ENCODE measurements at regions not wholly inside any gene's neighbourhood (a gene's known extent, or its start where the extent isn't known, plus 50 kb on each side); places are given as distances from the start of the nearest gene placed in this dataset.
A peak's percentile ranks its signal among the peaks of the same experiment; 100 is the strongest.

- no peak for DNase-seq
These were observed 297.0 kb downstream of the FGF9 start for GRCh38 chr13:21967871-21968270.

- DNase-seq = no peak
These were observed 299.3 kb downstream of the FGF9 start for GRCh38 chr13:21970172-21970571.

DNA sequence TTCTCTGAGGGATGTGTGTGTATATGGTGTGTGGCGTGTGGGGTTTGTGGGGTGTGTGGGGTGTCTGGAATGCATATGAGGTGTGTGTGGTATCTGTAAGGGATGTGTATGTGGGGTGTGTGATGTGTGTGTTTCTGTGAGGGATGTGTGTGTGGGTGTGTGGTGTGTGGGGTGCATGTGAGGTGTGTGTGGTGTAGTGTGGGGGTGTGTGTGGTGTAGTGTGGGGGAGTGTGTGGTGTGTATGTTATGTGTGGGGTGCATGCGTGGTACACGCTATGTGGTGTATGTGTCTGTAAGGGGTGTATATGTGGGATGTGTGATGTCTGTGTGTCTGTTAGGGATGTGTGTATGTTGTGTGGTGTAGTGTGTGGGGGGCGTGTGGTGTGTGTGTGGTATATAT, 300.0 kb downstream of the FGF9 start:
- DNase-seq = no peak

- DNase-seq = no peak
These were observed 301.1 kb downstream of the FGF9 start for GRCh38 chr13:21971662-21972621.

DNA sequence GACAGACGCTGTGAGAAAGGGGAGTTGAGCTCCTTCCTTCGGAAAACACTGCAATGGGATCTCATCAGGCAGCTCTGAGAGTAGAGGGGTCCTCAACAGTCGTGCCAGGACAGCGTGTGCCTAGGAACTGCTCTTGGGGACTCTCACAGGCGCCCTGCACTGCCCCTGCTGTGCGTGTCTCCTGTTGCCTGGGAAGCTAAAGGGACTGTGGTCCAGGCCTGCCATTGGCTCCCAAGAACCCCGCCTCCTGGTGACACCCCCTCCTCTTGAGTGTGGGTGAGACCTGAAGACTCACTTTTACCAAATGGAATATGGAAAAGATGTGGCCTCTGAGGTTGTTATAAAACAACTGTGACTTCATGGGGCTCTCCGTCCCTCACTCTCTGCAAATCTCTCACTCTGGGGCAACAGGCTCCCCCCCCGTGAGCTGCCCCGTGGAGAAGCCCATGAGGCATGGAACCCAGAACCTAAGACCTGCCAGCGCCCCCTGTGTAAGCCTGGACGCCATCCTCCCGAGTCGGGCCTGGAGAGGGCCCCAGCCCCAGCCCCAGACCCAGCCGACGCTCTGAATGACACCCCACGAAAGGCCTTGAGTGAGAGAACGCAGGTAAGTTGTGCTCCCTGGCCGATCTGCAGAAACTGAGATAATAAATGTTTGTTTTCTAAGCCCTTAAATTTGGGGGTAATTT, 302.7 kb downstream of the FGF9 start:
- no peak for DNase-seq

- DNase-seq = no peak
These were observed 303.9 kb downstream of the FGF9 start for GRCh38 chr13:21974741-21975140.

DNA sequence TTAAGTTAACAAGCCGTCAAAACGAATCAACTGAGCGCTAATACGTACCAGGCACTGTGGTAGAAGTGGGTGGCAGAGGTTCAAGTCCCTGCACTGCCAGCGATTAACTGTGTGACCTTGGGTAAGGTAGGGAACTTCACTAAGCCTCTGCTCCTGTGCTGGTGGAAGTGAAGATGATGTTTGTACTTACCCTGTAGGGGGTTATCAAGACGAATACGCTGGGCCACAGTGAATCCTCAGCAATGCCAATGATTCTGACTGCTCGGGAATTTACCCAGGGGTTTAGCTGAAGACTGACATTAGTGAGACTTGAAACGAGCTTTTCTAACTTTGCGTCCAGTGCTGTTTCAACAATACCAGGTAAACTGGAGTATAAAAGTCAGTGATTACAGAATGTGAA, 305.3 kb downstream of the FGF9 start:
- no peak for DNase-seq

DNA sequence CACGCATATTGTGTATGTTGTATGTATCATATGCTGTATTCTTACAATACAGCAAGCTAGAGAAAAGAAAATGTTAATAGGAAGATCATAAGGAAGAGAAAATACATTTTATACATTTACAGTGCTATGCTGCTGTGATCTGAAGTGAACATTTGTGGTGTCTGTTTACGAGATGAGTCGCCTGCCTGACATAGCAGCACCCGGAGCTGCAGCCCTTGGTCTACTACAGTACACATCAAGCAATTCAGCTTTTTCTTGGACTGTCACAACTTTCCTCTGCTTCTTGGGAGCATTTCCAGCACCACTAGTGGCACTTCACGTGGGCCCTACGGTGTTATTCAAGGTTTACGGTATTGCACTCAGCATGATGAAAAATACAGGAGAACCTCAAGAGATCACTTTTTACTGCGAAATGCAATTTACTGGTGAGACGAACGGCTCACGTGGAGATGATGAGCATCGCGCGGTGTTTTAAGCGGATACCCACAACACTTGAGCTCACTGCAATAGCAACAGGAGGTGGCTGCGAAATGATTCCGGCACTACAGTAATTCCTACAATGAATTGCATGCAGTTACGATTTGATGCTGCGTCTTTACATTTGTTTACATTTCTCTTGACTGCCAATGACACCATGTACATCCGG, 308.4 kb downstream of the FGF9 start:
- no peak for DNase-seq

DNA sequence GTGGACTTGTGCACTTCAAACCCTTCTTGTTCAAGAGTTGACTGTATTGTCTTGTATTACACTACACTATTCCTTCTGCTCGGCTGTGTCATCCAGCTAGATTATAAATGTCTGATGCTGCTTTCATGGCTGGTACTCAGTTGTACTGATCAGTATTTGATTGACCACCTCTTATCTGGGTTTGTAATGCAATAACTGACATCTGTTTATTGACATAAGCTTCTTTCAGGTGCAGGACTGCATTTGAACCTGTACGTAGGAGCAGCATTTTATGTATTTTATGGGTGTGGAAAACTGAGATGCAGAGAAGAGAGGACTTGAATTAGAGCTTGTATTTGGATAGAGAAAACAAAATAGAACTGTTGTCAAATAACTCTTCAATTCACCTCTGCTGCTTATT, 309.2 kb downstream of the FGF9 start:
- DNase-seq = no peak

DNA sequence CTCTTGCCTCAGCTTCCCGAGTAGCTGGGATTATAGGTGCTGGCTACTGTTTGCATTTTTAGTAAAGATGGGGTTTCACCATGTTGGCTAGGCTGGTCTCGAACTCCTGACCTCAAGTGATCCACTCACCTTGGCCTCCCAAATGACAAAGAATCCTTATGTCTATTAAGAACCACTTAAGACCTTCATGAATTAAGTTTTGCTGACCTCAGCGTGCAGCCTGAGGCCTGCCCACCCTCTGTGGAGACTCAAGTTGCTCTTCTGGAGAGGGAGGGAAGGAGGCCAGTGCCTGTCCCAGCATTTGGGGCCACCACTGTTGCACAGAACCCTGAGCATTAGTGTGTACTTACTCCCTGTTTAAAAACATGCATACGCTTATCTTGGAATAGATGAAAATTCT, 313.3 kb downstream of the FGF9 start:
- no peak for DNase-seq

DNA sequence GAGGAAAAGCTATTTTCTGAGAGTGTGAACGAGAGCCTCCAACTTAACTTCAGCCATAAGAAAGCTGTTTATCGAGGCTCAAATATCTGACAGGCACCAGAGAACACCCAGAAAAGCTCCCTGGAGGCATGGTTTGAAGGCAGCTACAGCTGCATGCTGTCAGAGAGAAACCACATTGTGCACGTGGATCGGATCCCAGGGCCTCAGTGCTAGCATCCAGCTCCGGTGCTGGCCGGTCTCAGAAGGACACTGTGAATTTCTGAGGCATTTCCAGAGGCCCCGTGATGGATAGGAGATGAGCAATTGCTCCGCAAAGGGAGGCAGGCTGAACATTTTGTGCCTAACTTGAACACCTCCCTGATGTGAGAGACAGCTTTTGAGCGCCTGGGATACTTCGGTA, 315.7 kb downstream of the FGF9 start:
- DNase-seq = no peak

GRCh38 chr13:21987793-21988192, 316.9 kb downstream of the FGF9 start:
- no peak for DNase-seq

GRCh38 chr13:21988624-21989023, 317.8 kb downstream of the FGF9 start:
- no peak for DNase-seq

DNA sequence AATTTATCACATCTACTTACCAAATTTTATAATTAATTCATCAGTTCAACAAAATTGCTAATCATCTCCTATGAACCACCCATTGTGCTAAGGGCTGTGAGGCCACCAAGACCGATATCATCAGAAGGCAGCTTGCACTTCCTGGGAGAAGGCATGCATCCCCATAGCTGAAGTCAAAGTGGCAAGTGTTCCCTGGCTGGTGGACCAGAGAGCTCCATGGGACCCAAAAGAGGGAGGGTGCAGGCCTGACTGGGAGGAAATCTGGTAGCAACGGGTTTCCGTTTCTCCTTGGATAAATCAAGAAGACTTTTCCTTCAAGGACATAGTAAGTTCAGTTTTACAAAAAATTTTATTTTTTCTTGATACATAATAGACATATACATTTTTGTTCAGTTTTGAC, 325.2 kb downstream of the FGF9 start:
- no peak for DNase-seq

DNA sequence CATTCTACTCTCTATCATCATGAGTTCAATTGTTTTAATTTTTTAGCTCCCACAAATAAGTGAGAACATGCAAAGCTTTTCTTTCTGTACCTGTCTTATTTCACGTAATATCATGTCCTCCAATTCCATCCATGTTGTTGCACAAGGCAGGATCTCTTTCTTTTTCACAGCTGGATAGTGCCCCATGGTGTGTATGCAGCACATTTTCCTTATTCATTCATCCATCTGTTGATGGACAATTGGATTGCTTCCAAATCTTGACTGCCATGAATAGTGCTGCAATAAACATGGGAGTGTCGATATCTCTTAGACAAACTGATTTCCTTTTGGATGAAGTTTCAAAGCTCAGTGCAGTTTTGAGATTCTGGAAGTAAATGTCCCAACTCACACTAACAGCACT, 326.9 kb downstream of the FGF9 start:
- DNase-seq = peak; percentile 1

DNA sequence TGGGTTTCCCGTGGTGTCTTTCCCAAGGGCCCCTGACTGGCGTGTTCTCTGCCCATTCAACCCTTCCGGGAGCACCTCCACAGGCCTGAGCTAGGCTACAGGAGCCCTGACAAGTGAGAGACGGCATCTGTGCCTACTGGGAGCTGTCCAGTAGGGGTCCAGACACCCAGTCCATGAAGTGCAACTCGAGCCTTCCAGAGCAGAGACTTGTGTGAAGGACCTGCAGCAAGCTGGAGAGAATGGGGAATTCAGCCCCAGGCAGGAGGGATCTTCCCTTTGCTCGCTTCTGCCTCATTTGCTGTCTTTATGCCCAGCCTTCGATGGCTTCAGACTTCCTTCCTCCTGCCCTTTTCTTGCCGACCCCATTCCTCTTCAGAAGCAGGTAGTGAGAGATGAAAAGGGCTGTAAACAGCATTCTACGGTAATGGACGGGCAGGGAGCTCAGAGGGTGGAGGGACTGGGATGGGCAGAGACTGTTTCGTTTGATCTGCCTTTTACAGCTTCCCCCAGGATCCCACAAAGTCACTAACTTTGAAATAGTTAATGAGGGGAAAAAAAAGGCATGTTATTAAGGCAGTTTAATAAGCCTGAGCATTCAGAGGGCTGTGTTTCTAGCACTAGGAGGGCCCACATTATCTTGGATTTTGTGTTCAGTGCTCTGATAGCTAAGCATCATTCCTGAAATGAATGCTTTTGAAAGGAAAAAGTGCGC, 327.6 kb downstream of the FGF9 start:
- no peak for DNase-seq

DNA sequence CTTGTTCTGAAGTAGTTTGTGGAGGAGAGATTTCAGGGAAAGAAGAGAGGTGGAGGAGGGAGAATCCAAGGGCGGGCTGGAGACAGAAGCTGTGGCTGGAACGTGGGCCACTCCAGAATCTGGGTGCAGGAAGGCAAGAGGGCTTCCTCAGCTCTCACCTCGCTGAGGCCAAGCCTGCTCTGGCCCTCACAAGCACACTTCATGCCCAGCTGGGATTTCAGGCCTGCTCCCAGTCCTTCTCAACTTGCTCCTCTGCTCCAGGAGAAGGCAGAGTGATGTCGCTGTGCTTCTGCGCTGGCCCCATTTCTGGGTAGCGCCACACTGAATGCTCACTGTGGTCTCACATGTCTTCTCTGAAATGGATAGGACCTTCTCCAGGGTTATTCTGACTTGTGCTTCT, 328.8 kb downstream of the FGF9 start:
- no peak for DNase-seq

DNA sequence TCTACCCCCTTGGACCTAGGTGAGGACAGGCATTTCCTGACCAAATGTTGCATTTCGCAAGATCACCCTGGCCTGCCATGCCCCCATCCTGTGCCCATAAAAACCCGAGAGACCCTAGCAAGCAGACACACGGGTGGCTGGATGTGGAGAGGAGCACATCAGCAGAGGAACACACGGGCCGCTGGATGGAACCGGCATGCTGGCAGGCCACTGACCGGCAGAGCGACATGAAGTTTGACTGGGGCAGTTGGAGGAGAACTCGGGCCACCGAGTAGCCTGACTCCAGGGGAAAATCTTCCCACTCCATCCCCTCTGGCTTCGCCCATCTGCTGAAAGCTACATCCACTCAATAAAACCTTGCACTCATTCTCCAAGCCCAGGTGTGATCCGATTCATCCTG, 329.3 kb downstream of the FGF9 start:
- DNase-seq = no peak

DNA sequence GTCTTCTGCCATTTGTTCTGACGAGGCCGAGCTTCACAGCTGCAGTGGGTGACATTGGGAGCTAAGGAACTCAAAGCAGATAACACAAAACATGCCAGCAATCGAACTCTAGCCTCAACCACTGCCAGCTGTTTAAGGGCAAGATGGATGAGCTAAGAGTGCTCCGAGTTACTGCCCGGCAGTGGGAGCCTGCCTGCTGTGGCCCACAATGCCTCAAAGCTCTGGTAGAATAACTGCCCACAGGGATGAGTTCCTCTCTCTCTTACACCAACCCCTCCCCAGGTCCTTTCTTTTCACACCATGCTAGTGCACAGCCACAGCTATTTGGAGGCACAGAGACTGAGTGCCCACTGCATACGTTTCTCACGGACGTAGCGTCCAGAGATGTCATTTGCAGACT, 330.5 kb downstream of the FGF9 start:
- DNase-seq = no peak

DNA sequence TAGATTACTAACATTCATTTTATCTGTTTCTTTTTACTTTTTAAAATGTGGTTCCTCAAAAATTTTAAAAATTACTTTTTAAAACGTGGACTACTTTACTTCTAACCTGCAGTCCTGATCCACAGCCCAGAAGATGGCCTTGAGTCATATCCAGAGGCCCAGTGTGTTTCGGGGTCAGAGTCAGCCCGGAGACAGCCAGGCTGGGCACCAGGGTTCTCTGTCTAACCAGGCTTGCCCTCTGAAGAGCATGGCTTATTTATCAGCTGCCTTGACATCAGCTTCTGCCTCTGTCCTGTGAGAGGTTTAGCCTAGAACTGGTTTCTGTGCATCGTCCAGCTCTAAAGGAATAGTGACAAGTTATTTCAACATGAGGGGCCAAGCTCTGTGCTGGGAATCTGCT, 332.0 kb downstream of the FGF9 start:
- no peak for DNase-seq

GRCh38 chr13:22009500-22009899, 338.6 kb downstream of the FGF9 start:
- no peak for DNase-seq

DNA sequence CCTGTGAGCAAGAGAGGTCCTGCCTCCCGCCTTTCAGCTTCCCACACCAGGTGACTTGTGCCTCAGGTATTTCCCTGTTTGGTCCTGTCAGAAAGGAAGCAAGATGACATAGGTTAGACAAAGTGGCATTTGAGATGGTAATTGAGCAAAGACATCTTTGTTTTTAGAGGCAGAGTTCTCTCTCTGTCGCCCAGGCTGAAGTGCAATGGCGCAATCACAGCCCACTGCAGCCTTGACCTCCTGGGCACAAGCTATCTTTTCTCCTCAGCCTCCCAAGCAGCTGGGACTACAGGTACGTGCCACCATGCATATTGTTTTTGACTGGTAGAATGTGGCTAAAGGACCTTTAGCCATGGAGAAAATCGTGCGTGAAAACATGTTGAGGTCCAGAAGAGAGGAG, 339.1 kb downstream of the FGF9 start:
- DNase-seq = no peak

DNA sequence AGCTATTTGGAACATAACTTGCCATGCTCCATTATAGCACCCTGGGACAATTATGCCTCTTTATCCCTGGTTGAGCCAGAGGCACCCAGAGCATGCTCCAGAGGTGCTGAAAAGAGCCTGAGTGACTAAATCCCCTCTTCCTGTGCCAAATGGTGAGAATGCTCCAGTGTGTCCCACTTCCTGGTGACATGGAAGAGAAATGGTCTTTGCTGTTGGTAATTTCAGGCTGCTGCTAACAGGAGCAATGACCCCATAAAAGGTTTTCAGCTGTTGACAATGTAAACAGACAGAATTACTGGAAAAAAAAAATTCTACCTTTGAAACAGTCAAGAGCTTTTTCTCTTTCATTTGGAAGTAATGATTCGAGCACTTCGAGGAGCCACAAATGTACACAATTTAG, 341.8 kb downstream of the FGF9 start:
- peak; percentile 4 for DNase-seq

All from NCI-H2029 (cell line).